ENCODE measurements at regions not wholly inside any gene's neighbourhood (a gene's known extent, or its start where the extent isn't known, plus 50 kb on each side); places are given as distances from the start of the nearest gene placed in this dataset.

- no peak for TF ChIP-seq ZNF514 (tag by site-specific recombination; IDR thresholded peaks at IDR 0.05)
- TF ChIP-seq ZNF394 (tag by site-specific recombination; IDR thresholded peaks at IDR 0.05; ENCODE audit: borderline replicate concordance): no peak
- TF ChIP-seq ZNF629 (tag by site-specific recombination; IDR thresholded peaks at IDR 0.05): no peak
- TF ChIP-seq EGR2 (tag by site-specific recombination; IDR thresholded peaks at IDR 0.05; ENCODE audit: low read depth): no peak
- TF ChIP-seq ZSCAN4 (tag by site-specific recombination; IDR thresholded peaks at IDR 0.05): no peak
- no peak for TF ChIP-seq ZFP69B (tag by site-specific recombination; IDR thresholded peaks at IDR 0.05)
- no peak for TF ChIP-seq ZNF416 (tag by site-specific recombination; IDR thresholded peaks at IDR 0.05)
- no peak for TF ChIP-seq ZNF488 (tag by site-specific recombination; IDR thresholded peaks at IDR 0.05)
- no peak for TF ChIP-seq SP3 (tag by site-specific recombination; IDR thresholded peaks at IDR 0.05)
- no peak for TF ChIP-seq ZSCAN23 (tag by site-specific recombination; IDR thresholded peaks at IDR 0.05)
- TF ChIP-seq ZNF146 (tag by site-specific recombination; IDR thresholded peaks at IDR 0.05): no peak
- no peak for TF ChIP-seq ZNF660 (tag by site-specific recombination; IDR thresholded peaks at IDR 0.05)
- ChIA-PET CTCF (interaction anchor here (0.6 to 1.1 kb wide), 2 partner anchors 18 to 259 kb away, joined by 3 to 4 read pairs; no protein-coding TSS in a partner anchor), POLR2A (no interaction called here)
- no peaks in the 10 kb centered on the region for H3K36me3 ChIP-seq (ENCODE audit: control insufficient read depth in 2 of 2, insufficient read depth in 1 of 2, low read length in 2 of 2)
- H3K4me1 ChIP-seq (ENCODE audit: control insufficient read depth, insufficient read depth, low read length): no peaks in the 10 kb centered on the region
- no peak overlapping the region for H3K27ac ChIP-seq (ENCODE audit: extremely low read depth, low read depth, low read length)
- H3K9me3 ChIP-seq (ENCODE audit: control insufficient read depth, insufficient read depth, low read depth, low read length): no peaks in the 10 kb centered on the region
- no peak overlapping the region for H3K4me3 ChIP-seq (ENCODE audit: low read depth, low read length)
Observed at GRCh38 chrX:143455046-143455445, 62.2 kb downstream of the SPANXN3 start.

GRCh38 chrX:143437439-143437838 is 79.8 kb downstream of the SPANXN3 start:
- TF ChIP-seq ZNF747 (tag by site-specific recombination; IDR thresholded peaks at IDR 0.05): no peak
- TF ChIP-seq ZNF654 (tag by site-specific recombination; IDR thresholded peaks at IDR 0.05; ENCODE audit: low read depth): peak; percentile 50
- no peak for TF ChIP-seq ZNF157 (tag by site-specific recombination; IDR thresholded peaks at IDR 0.05)
- ChIA-PET CTCF (interaction anchor here (0.5 to 1.0 kb wide), 7 partner anchors 11 to 584 kb away, joined by 3 to 4 read pairs (median 3); no protein-coding TSS in a partner anchor), POLR2A (no interaction called here)
- no peak overlapping the region for H3K4me3 ChIP-seq (ENCODE audit: low read depth, low read length)
- no peaks in the 10 kb centered on the region for H3K9me3 ChIP-seq (ENCODE audit: control insufficient read depth, insufficient read depth, low read depth, low read length)
- no peaks in the 10 kb centered on the region for H3K4me1 ChIP-seq (ENCODE audit: control insufficient read depth, insufficient read depth, low read length)
- no peak overlapping the region for H3K27ac ChIP-seq (ENCODE audit: extremely low read depth, low read depth, low read length)
- H3K36me3 ChIP-seq (ENCODE audit: control insufficient read depth in 2 of 2, insufficient read depth in 1 of 2, low read length in 2 of 2): no peaks in the 10 kb centered on the region

GRCh38 chrX:143435916-143436315 is 81.4 kb downstream of the SPANXN3 start:
- CTCF ChIA-PET: no interaction called here
- POLR2A ChIA-PET: no interaction called here
- no peak overlapping the region for H3K4me3 ChIP-seq (ENCODE audit: low read depth, low read length)
- no peaks in the 10 kb centered on the region for H3K36me3 ChIP-seq (ENCODE audit: control insufficient read depth in 2 of 2, insufficient read depth in 1 of 2, low read length in 2 of 2)
- H3K4me1 ChIP-seq (ENCODE audit: control insufficient read depth, insufficient read depth, low read length): no peaks in the 10 kb centered on the region
- H3K27ac ChIP-seq (ENCODE audit: extremely low read depth, low read depth, low read length): no peak overlapping the region
- TF ChIP-seq ZNF350 (tag by site-specific recombination; IDR thresholded peaks at IDR 0.05) (no peak), TCF7L2 (IDR thresholded peaks at IDR 0.05; ENCODE audit: borderline replicate concordance, low read depth, low read length) (no peak), ZNF513 (tag by site-specific recombination; IDR thresholded peaks at IDR 0.05) (no peak), ZSCAN16 (tag by site-specific recombination; IDR thresholded peaks at IDR 0.05) (no peak), ZNF549 (tag by site-specific recombination; IDR thresholded peaks at IDR 0.05) (no peak), KLF8 (tag by site-specific recombination; IDR thresholded peaks at IDR 0.05) (no peak), ZFP69B (tag by site-specific recombination; IDR thresholded peaks at IDR 0.05) (no peak), PRDM1 (tag by site-specific recombination; IDR thresholded peaks at IDR 0.05) (no peak), ZNF48 (tag by site-specific recombination; IDR thresholded peaks at IDR 0.05) (no peak)
- no peaks in the 10 kb centered on the region for H3K9me3 ChIP-seq (ENCODE audit: control insufficient read depth, insufficient read depth, low read depth, low read length)
